SU-DHL-6 (cell line): ENCODE measurements at regions not wholly inside any gene's neighbourhood (a gene's known extent, or its start where the extent isn't known, plus 50 kb on each side); places are given as distances from the start of the nearest gene placed in this dataset.

Experiments
- H2AFZ ChIP-seq: fragments of 200-600 bp; sonication (generic); 2 replicates; pipeline ENCODE4 v1.6.1; 2014; ENCODE audit warnings: low read depth, mild to moderate bottlenecking, moderate library complexity, mixed read lengths, antibody characterized with exemption, low read length; ENCODE audit not compliant: severe bottlenecking
- H3F3A ChIP-seq: fragments of 200-600 bp; shearing (Covaris generic); 2 replicates; pipeline ENCODE4 v1.6.0; 2016; ENCODE audit warnings: antibody characterized with exemption, mild to moderate bottlenecking; ENCODE audit not compliant: insufficient read depth
- H3K27ac ChIP-seq: fragments of 200-600 bp; sonication (generic); 2 replicates; pipeline ENCODE4 v1.5.1; 2016; ENCODE audit warnings: low read depth, mild to moderate bottlenecking, low read length, moderate library complexity, mixed read lengths
- H3K27me3 ChIP-seq: fragments of 200-600 bp; sonication (generic), shearing (Covaris generic); 2 replicates; pipeline ENCODE4 v1.6.0; 2014; ENCODE audit warnings: mild to moderate bottlenecking, low read length
- H3K36me3 ChIP-seq: fragments of 200-600 bp; sonication (generic); 2 replicates; pipeline ENCODE4 v1.6.1; 2014; ENCODE audit warnings: mild to moderate bottlenecking, low read length, mixed read lengths
- H3K4me2 ChIP-seq: fragments of 300-600, 200-600 bp; shearing (Covaris generic), sonication (generic); 2 replicates; pipeline ENCODE4 v1.6.0; 2014; ENCODE audit warnings: low read length, low read depth, mild to moderate bottlenecking; ENCODE audit not compliant: poor library complexity, severe bottlenecking
- H3K4me3 ChIP-seq: fragments of 200-600 bp; sonication (generic); 2 replicates; pipeline ENCODE4 v1.5.1; 2014; ENCODE audit warnings: antibody characterized with exemption, low read length, mild to moderate bottlenecking, mixed read lengths; ENCODE audit not compliant: insufficient read depth, poor library complexity, severe bottlenecking
- H3K79me2 ChIP-seq: fragments of 200-600 bp; sonication (generic); 2 replicates; pipeline ENCODE4 v1.6.1; 2014; ENCODE audit warnings: mild to moderate bottlenecking, low read length, moderate library complexity; ENCODE audit not compliant: insufficient read depth
- H3K9ac ChIP-seq: fragments of 200-600 bp; sonication (generic); 2 replicates; pipeline ENCODE4 v1.7.0; 2014; ENCODE audit warnings: mild to moderate bottlenecking, low read length
- H3K9me2 ChIP-seq: fragments of 200-600 bp; sonication (generic); replicated peaks from 2 replicates; pipeline ENCODE4 v1.6.1; 2014; ENCODE audit warnings: low read length; ENCODE audit not compliant: insufficient read depth
- H3K9me3 ChIP-seq: fragments of 200-600 bp; sonication (generic); 2 replicates; pipeline ENCODE4 v1.6.1; 2014; ENCODE audit warnings: low read length, mixed read lengths; ENCODE audit not compliant: insufficient read depth
- H4K20me1 ChIP-seq: fragments of 200-600 bp; sonication (generic); 2 replicates; pipeline ENCODE4 v1.6.1; 2014; ENCODE audit warnings: low read depth, mild to moderate bottlenecking, antibody characterized with exemption, low read length, moderate library complexity, mixed read lengths
- EZH2phosphoT487 ChIP-seq: fragments of 200-600 bp; sonication (generic), shearing (Covaris generic); conservative IDR thresholded peaks from 2 replicates; pipeline ENCODE4 v1.6.1; 2018; ENCODE audit warnings: mild to moderate bottlenecking, antibody characterized with exemption, low read length, moderate library complexity, mixed read lengths
- TF ChIP-seq, protein P1 (sequence below): fragments of 200-600 bp; sonication (generic); IDR thresholded peaks from one replicate; pipeline ENCODE4 v1.5.1; 2017; ENCODE audit warnings: antibody characterized with exemption, mild to moderate bottlenecking, low read length, moderate library complexity; ENCODE audit not compliant: insufficient read depth, poor library complexity, severe bottlenecking

DNA sequence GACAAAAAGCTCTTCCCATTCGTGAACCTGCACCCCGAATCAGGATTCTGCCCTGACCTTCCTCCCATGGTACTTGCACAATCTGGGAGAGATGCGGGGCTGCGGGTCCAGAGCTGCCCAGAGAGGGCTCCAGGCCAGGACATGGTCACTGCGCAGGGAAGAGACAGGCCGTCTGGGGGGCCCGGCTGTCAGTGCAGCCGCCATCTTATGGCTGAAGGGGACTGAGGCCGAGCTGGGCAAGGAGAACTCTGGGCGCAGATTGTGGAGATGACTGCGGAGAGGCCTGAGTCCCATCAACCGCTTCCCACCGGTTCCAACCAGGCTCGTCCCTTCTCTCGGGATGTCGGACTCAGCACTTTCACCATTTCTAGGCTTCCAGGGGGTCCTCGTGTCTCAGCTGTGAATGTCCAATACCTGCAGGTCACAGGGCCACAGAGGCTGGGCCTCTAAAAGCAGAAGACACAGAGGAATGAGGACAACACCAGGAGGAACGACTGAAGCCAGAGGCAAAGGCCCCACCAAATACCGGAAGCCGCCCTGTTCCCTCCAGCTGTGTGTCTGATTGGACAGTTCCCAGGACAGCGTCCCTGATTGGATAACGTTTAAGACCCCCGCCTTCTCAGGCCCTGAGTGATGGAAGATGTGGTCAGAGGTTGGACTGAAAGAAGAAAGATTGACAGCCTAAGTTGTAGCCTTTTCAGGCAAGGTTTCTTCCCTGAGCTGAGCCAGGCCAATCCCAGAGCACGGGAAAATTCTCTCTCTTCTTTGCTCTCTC, 117.1 kb upstream of the ZNF91 start:
- Histone ChIP-seq H3K36me3 (no peaks in the 10 kb centered on the region), H3K9me2 (no peaks in the 10 kb centered on the region; the same call in 1 of the 2 replicates), H3K79me2 (no peaks in the 10 kb centered on the region), H3F3A (no peaks in the 10 kb centered on the region), H3K9ac (no peak overlapping the region), H4K20me1 (no peaks in the 10 kb centered on the region), H3K4me3 (no peak overlapping the region), H2AFZ (no peak overlapping the region), H3K27ac (no peak overlapping the region), H3K9me3 (no peaks in the 10 kb centered on the region), H3K4me2 (no peak overlapping the region), H3K27me3 (no peaks in the 10 kb centered on the region)
- no peak for TF ChIP-seq EZH2phosphoT487
- TF ChIP-seq, protein P1, sequence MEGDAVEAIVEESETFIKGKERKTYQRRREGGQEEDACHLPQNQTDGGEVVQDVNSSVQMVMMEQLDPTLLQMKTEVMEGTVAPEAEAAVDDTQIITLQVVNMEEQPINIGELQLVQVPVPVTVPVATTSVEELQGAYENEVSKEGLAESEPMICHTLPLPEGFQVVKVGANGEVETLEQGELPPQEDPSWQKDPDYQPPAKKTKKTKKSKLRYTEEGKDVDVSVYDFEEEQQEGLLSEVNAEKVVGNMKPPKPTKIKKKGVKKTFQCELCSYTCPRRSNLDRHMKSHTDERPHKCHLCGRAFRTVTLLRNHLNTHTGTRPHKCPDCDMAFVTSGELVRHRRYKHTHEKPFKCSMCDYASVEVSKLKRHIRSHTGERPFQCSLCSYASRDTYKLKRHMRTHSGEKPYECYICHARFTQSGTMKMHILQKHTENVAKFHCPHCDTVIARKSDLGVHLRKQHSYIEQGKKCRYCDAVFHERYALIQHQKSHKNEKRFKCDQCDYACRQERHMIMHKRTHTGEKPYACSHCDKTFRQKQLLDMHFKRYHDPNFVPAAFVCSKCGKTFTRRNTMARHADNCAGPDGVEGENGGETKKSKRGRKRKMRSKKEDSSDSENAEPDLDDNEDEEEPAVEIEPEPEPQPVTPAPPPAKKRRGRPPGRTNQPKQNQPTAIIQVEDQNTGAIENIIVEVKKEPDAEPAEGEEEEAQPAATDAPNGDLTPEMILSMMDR, result no peak

GRCh38 chr19:23509686-23510450, 114.6 kb upstream of the ZNF91 start:
- no peak for TF ChIP-seq EZH2phosphoT487
- TF ChIP-seq, protein P1, result no peak

DNA sequence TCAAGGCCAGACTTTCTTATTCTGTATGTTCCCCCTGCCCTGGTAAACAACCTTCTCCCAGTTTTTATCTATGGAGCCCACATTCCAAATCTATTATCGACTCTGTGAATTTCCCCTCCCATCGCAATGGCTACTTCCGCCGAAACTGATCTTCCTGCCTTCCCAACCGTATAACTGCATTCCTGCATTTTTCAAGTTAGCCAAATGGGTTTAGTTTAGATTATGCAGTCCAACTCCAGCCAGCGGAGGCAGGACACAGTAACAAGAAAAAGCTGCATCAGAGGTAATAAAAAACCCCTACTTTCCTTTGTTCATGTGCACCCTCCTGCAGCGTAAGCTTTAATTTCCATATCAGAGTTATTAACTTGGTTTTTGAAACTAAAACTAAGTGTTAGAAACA, 112.2 kb upstream of the ZNF91 start:
- H3K27ac ChIP-seq, result no peak overlapping the region
- TF ChIP-seq EZH2phosphoT487, result no peak
- TF ChIP-seq, protein P1, result no peak
- no peaks in the 10 kb centered on the region for H3F3A ChIP-seq
- H3K9me2 ChIP-seq, result no peaks in the 10 kb centered on the region; the same call in 1 of the 2 replicates
- H4K20me1 ChIP-seq, result no peaks in the 10 kb centered on the region
- H3K4me3 ChIP-seq, result no peak overlapping the region
- H3K27me3 ChIP-seq, result no peaks in the 10 kb centered on the region
- H3K36me3 ChIP-seq, result no peaks in the 10 kb centered on the region
- no peaks in the 10 kb centered on the region for H3K9me3 ChIP-seq
- no peak overlapping the region for H2AFZ ChIP-seq
- H3K4me2 ChIP-seq, result no peak overlapping the region
- H3K79me2 ChIP-seq, result no peaks in the 10 kb centered on the region
- no peak overlapping the region for H3K9ac ChIP-seq

More at GRCh38 chr19:23509686-23510450, 114.6 kb upstream of the ZNF91 start:
- Histone ChIP-seq H3K4me3 (no peak overlapping the region), H2AFZ (no peak overlapping the region), H4K20me1 (no peaks in the 10 kb centered on the region), H3K79me2 (no peaks in the 10 kb centered on the region), H3F3A (no peaks in the 10 kb centered on the region), H3K9me3 (no peaks in the 10 kb centered on the region), H3K27me3 (no peaks in the 10 kb centered on the region), H3K9ac (no peak overlapping the region), H3K27ac (no peak overlapping the region), H3K9me2 (no peaks in the 10 kb centered on the region; the same call in 1 of the 2 replicates), H3K4me2 (no peak overlapping the region), H3K36me3 (no peaks in the 10 kb centered on the region)
